ENCODE measurements at regions not wholly inside any gene's neighbourhood (a gene's known extent, or its start where the extent isn't known, plus 50 kb on each side); places are given as distances from the start of the nearest gene placed in this dataset.

DNA sequence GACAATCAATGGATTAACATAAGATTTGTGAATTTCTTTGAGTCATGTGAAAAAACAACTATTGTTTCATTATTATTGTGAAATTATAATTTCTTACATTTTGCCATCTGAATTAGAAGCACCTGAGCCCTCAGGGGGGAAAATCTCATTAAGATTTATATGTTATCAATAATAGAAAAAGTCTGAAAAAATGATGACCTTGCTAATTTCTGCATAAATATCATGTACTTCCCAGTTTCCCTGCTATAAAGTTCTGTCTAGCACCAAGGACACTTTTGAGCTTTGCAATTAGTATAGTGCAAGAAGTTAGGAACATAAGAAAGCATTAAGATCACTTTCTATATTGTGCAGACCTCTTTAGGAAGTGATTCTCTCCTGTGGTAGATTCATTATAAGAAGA, 488.3 kb upstream of the TUSC1 start:
- no peaks in the 10 kb centered on the region for H3K27me3 Mint-ChIP-seq
- H3K9me3 Mint-ChIP-seq, result peaks cover 6 to 7% of the 10 kb centered on the region in 2 donors
- H3K4me1 Mint-ChIP-seq (ENCODE audit: low read depth in 2 of 2), result no peaks in the 10 kb centered on the region
- ATAC-seq (replicated peaks) (no peak), DNase-seq (no peak)
- H3K27ac Mint-ChIP-seq, result no peak overlapping the region
- H3K4me3 Mint-ChIP-seq, result no peak overlapping the region
- H3K36me3 Mint-ChIP-seq (ENCODE audit: insufficient read depth), result no peaks in the 10 kb centered on the region

DNA sequence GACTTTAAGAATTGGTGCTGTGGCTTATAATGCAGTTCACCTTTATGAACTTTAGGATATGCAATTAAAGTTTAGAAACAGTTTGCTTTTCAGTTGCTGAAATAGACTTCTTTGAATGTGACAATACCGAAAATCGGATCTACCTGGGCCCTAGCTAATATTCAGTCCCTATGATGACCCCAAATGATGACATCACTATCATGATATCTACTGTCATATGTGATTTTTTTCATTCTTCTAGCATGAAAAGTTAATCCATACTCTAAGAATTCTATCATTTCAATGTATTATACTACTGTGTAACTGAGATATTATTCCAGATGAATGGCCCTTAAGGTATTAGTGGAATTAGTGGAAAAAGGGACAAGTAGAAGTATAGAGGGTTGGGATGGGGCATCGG, 487.2 kb upstream of the TUSC1 start:
- no peaks in the 10 kb centered on the region for H3K27me3 Mint-ChIP-seq
- no peak overlapping the region for H3K27ac Mint-ChIP-seq
- no peak overlapping the region for H3K4me3 Mint-ChIP-seq
- DNase-seq, result no peak
- H3K36me3 Mint-ChIP-seq (ENCODE audit: insufficient read depth), result no peaks in the 10 kb centered on the region
- no peak for ATAC-seq (replicated peaks)
- no peaks in the 10 kb centered on the region for H3K4me1 Mint-ChIP-seq (ENCODE audit: low read depth in 2 of 2)
- H3K9me3 Mint-ChIP-seq, result peaks cover 6 to 7% of the 10 kb centered on the region in 2 donors

DNA sequence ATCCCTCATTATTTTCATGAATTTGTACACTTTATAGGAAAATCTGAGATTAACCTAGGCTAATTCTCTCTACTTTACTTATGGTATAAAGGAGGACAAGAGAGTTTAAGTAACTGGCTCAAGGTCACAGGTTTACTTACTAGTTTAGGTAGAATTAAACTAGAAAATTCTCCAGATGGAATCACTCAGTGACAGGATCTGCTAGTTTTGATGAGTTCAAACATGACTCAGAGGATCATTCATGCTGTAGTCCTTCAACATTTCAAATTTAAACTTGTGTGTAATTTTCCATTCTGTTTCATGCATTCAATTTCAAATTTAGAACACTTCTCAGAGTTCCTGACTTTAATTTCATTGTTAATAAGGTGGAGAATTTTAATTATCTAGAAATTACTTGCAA, 485.7 kb upstream of the TUSC1 start:
- no peak overlapping the region for H3K4me3 Mint-ChIP-seq
- ATAC-seq (replicated peaks), result no peak
- H3K27me3 Mint-ChIP-seq, result no peaks in the 10 kb centered on the region
- no peaks in the 10 kb centered on the region for H3K4me1 Mint-ChIP-seq (ENCODE audit: low read depth in 2 of 2)
- peaks cover 6 to 7% of the 10 kb centered on the region in 2 donors for H3K9me3 Mint-ChIP-seq
- no peak for DNase-seq
- no peaks in the 10 kb centered on the region for H3K36me3 Mint-ChIP-seq (ENCODE audit: insufficient read depth)
- H3K27ac Mint-ChIP-seq, result no peak overlapping the region

DNA sequence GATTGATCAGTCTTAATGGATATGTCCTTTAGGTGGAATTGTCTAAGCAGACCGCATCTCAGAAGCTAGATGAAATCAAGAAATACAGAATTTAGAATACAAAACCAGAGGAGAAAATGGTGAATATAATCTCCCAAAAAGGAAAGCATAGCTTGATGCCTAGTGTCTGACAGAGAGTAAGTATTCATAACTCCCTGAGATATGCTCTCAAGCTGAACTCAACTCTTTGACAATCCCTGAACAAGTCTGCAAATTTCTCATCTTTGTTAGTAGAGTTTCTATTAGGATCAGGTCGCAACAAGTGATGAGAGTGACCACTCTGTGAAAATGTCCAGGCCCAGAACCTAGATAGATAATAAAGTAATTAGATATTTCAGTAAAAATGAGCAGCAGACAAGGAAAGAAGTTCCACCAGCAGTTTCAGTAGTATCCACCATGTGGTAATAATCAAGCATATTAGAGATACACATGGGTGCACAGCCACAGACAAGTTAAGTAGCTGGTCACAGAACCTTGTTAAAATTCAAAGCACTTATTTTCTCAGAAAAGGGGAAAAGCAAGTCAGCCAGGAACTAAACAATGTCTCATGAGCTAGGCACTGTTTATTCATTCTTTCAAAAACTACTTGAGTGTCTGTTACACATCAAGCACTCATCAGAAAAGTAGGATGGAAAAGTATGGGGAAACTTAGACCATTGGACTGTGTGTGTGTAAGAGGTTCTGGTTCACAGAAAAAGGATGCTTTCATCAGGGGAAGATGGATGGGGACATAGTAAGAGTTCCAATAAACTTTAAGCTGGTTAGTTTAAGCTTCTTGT, 481.5 kb upstream of the TUSC1 start:
- Mint-ChIP-seq H3K36me3 (ENCODE audit: insufficient read depth) (no peaks in the 10 kb centered on the region), H3K4me1 (ENCODE audit: low read depth in 2 of 2) (no peaks in the 10 kb centered on the region), H3K27me3 (no peaks in the 10 kb centered on the region), H3K27ac (no peak overlapping the region), H3K4me3 (no peak overlapping the region), H3K9me3 (peaks cover 0 to 10% of the 10 kb centered on the region in 2 donors)
- ATAC-seq (replicated peaks) (no peak), DNase-seq (no peak)

DNA sequence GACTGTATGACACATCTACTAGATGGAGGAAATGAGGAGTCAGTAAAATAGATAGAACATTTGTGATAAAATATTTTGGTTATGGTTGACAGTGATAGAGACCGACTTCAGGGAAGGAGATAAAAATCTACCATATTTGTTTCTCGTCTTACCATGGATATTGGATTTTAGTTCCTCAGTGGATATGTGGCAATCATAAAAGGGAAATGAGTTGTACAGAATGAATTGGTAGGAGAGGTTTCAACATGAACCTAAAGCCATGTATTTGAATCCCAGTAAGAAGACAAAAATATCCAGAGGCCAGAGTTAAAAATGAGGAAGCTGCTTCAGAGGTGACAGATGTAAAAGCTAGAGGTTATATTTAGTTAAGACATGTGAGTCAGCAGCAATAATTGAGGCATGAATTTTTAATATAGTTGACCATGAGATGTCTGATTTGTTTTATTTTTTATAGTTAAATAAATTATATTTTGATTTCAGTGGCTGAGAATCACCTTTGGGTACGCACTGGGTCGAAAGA, 480.4 kb upstream of the TUSC1 start:
- no peak for DNase-seq
- Mint-ChIP-seq H3K4me1 (ENCODE audit: low read depth in 2 of 2) (no peaks in the 10 kb centered on the region), H3K27me3 (no peaks in the 10 kb centered on the region), H3K36me3 (ENCODE audit: insufficient read depth) (no peaks in the 10 kb centered on the region), H3K4me3 (no peak overlapping the region), H3K27ac (no peak overlapping the region), H3K9me3 (peaks cover 0 to 10% of the 10 kb centered on the region in 2 donors)
- ATAC-seq (replicated peaks), result no peak

DNA sequence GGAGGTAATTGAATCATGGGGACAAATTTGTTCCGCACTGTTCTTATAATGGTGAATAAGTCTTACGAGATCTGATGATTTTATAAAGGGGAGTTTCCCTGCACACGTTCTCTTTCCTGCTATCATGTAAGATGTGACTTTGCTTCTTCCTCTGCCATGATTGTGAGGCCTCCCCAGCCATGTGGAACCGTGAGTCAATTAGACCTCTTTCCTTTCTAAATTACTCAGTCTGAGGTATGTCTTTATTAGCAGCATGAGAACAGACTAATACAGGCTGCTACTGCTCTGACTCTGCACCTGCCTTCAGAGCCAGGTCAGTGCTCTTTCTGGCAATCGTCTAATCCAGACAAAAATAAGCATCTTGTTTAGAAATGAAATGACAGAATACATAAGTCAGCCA, 479.2 kb upstream of the TUSC1 start:
- Mint-ChIP-seq H3K4me3 (no peak overlapping the region), H3K36me3 (ENCODE audit: insufficient read depth) (no peaks in the 10 kb centered on the region), H3K27me3 (no peaks in the 10 kb centered on the region), H3K27ac (no peak overlapping the region), H3K4me1 (ENCODE audit: low read depth in 2 of 2) (no peaks in the 10 kb centered on the region), H3K9me3 (peaks cover 10% of the 10 kb centered on the region in 2 donors)
- DNase-seq (no peak), ATAC-seq (replicated peaks) (no peak)

DNA sequence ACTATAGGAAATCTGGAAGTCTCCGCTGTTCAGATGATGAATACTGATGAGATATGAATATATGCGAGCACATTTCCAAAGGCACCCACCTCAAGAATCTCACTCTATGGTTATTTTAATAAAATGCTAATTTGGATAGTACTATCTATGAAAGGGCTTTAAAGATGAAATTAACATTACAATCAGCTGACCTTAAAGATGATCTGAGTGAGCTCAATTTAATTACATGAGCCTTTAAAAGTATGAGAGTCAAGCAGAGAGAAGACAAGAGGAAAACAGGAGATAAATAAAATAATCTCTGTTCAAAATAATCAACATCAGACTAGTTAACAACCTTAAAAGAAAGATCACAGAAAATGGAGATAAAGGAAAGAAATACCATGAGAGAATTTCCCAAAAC, 474.1 kb upstream of the TUSC1 start:
- ATAC-seq (replicated peaks) (no peak), DNase-seq (no peak)
- Mint-ChIP-seq H3K4me3 (no peak overlapping the region), H3K27me3 (no peaks in the 10 kb centered on the region), H3K27ac (no peak overlapping the region), H3K36me3 (ENCODE audit: insufficient read depth) (no peaks in the 10 kb centered on the region), H3K4me1 (ENCODE audit: low read depth in 2 of 2) (no peaks in the 10 kb centered on the region), H3K9me3 (peaks cover 2 to 23% of the 10 kb centered on the region in 2 donors)

DNA sequence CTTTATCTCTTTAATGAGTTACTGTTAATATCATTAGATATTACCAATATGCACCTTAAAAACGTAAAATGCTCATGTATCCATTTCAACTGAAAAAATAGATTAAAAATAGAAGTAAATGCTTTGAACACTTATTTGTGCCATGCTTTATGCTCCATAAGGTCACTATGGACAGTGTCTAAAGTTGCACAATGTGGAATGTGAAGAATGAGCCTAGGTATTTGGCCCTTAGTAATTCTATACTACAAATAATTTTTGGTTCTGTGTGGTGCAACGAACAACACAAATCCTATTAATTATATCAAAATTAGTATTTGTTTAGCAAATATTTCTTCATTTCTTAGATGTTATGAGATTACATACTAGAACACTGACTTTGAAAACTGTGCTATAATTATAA, 469.9 kb upstream of the TUSC1 start:
- H3K27ac Mint-ChIP-seq, result no peak overlapping the region
- no peaks in the 10 kb centered on the region for H3K27me3 Mint-ChIP-seq
- DNase-seq, result no peak
- H3K36me3 Mint-ChIP-seq (ENCODE audit: insufficient read depth), result no peaks in the 10 kb centered on the region
- ATAC-seq (replicated peaks), result no peak
- H3K4me3 Mint-ChIP-seq, result no peak overlapping the region
- peaks cover 2 to 20% of the 10 kb centered on the region in 2 donors for H3K9me3 Mint-ChIP-seq
- H3K4me1 Mint-ChIP-seq (ENCODE audit: low read depth in 2 of 2), result no peaks in the 10 kb centered on the region

DNA sequence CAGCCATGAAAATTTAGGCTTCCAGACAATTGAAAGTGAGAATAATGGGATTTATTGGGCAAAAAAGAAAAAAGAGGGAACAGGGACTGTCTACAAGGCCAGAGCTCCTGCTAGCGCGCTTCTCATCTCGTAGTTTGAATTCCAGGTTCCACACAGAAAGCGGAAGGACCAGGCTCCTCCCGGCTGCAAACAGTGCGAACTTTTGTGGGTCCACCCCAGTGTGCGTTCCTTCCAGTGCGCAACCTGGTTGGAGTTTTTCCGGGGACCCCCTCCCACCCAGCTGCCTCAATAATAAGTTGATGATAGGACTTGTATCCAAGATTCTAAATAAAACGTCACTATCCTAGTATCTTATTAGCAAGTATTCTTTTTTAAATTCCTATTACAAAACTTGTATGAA, 467.7 kb upstream of the TUSC1 start:
- no peak for DNase-seq
- Mint-ChIP-seq H3K36me3 (ENCODE audit: insufficient read depth) (no peaks in the 10 kb centered on the region), H3K4me1 (ENCODE audit: low read depth in 2 of 2) (no peaks in the 10 kb centered on the region), H3K27me3 (no peaks in the 10 kb centered on the region), H3K4me3 (no peak overlapping the region), H3K9me3 (peaks cover 2 to 20% of the 10 kb centered on the region in 2 donors), H3K27ac (no peak overlapping the region)
- no peak for ATAC-seq (replicated peaks)

DNA sequence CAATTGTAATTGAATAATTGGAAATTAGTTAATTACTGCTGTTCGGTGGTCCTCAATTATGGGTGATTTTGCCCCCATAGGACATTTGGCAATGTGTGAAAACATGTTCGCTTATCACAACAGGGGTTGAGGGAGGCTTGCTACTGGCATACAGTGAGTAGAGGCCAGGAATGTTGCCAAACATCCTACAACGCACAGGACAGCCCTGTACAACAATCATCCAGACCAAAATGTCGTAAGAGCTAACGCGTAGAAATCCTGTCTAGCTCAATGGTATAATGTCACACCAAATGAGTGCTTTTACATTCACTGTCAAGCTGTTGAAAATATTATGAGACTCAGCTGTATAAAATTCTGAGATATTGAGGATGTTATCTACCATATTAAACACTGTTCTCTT, 464.4 kb upstream of the TUSC1 start:
- no peaks in the 10 kb centered on the region for H3K27me3 Mint-ChIP-seq
- no peak for ATAC-seq (replicated peaks)
- DNase-seq, result no peak
- H3K36me3 Mint-ChIP-seq (ENCODE audit: insufficient read depth), result no peaks in the 10 kb centered on the region
- no peak overlapping the region for H3K4me3 Mint-ChIP-seq
- H3K27ac Mint-ChIP-seq, result no peak overlapping the region
- H3K9me3 Mint-ChIP-seq, result peaks cover 2 to 13% of the 10 kb centered on the region in 2 donors
- H3K4me1 Mint-ChIP-seq (ENCODE audit: low read depth in 2 of 2), result no peaks in the 10 kb centered on the region

DNA sequence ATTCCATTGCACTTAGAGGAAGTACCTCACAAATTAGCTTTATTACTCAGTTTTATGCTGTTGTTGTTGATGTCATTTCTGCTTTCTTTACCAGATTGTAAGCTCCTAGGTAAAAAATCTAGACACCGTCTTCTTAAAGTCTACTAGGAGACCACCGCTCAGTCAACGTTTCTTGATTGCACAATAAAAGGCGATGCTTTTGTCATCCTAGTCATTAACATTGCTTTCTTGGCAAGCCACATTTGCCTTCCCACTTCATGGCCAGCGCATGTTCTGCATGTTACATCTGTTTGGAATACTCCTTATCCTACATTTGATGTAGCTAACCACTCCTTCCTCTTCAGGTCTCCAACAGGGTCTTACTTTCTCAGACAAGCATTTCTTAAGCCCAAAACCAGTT, 464.0 kb upstream of the TUSC1 start:
- no peak for ATAC-seq (replicated peaks)
- Mint-ChIP-seq H3K36me3 (ENCODE audit: insufficient read depth) (no peaks in the 10 kb centered on the region), H3K27ac (no peak overlapping the region), H3K27me3 (no peaks in the 10 kb centered on the region), H3K4me1 (ENCODE audit: low read depth in 2 of 2) (no peaks in the 10 kb centered on the region), H3K4me3 (no peak overlapping the region), H3K9me3 (peaks cover 2 to 13% of the 10 kb centered on the region in 2 donors)
- no peak for DNase-seq

DNA sequence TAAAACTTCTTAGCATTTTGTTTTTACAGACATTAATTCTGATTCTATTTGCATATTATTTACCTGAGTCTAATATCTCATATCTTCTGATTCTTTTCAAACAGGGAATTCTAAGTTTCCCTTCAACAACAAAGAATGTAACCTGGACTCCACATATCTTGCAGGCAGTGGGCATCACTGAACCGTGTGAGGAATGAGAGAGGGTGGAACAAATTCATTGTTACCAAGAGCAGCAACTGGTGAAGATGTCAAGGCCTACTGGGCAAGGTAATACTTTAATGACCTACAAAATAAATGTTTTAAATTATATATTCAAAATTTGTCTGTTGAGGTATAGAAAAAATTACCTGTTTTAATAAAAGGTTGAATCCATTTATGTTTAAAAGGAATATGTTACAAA, 455.3 kb upstream of the TUSC1 start:
- H3K36me3 Mint-ChIP-seq (ENCODE audit: insufficient read depth), result no peaks in the 10 kb centered on the region
- ATAC-seq (replicated peaks), result no peak
- no peak for DNase-seq
- no peaks in the 10 kb centered on the region for H3K27me3 Mint-ChIP-seq
- H3K9me3 Mint-ChIP-seq, result peaks cover 4 to 13% of the 10 kb centered on the region in 2 donors
- no peak overlapping the region for H3K27ac Mint-ChIP-seq
- H3K4me3 Mint-ChIP-seq, result no peak overlapping the region
- H3K4me1 Mint-ChIP-seq (ENCODE audit: low read depth in 2 of 2), result no peaks in the 10 kb centered on the region

DNA sequence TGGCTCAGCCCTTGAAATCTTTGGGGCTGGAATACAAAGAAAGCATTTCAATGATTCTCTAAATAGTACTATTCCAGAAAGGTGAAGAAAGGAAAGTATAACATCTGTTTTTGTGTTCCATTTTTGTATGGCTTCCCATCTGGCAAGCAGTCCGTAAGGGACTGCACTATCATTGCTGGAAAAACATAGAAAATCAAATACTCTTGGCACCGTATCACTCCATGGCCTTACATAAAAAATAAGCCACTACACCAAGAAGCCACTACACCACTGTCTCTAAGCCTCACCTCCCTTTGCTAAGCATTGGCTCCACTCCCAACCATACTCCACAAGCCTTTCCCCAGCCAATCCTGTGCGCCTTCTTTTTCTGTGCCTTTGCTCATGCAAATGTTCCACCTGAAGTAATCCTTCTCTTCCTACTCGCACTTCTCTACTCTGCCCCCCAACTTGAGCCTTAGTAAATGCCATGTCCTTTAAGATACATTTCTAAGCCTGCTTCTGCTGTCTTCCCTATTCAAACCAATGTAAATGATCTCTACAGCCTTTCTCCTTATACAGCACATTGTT, 454.6 kb upstream of the TUSC1 start:
- no peak overlapping the region for H3K27ac Mint-ChIP-seq
- H3K36me3 Mint-ChIP-seq (ENCODE audit: insufficient read depth), result no peaks in the 10 kb centered on the region
- H3K27me3 Mint-ChIP-seq, result no peaks in the 10 kb centered on the region
- H3K4me3 Mint-ChIP-seq, result no peak overlapping the region
- H3K9me3 Mint-ChIP-seq, result peaks cover 4 to 13% of the 10 kb centered on the region in 2 donors
- H3K4me1 Mint-ChIP-seq (ENCODE audit: low read depth in 2 of 2), result no peaks in the 10 kb centered on the region
- ATAC-seq (replicated peaks) (no peak), DNase-seq (no peak)

DNA sequence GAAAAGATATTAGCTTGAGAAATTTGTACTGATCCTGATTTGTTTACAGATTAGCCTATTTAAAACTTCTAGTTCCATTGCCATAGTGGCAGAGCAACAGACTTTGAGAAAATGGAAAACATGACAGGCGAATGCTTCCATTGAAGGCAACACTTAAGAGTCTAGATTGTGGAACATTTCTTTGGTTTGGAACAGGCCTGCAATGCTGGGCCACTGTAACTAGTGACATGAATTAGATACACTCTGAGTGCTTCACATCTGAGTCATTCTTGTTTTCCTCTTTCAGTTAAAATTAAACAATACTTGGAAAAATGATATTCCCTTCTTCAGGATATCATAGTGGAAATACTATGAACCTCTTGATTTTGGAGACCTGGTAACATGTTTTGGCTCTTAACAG, 453.6 kb upstream of the TUSC1 start:
- no peaks in the 10 kb centered on the region for H3K36me3 Mint-ChIP-seq (ENCODE audit: insufficient read depth)
- DNase-seq, result no peak
- H3K27ac Mint-ChIP-seq, result no peak overlapping the region
- H3K4me1 Mint-ChIP-seq (ENCODE audit: low read depth in 2 of 2), result no peaks in the 10 kb centered on the region
- no peak for ATAC-seq (replicated peaks)
- no peaks in the 10 kb centered on the region for H3K27me3 Mint-ChIP-seq
- H3K9me3 Mint-ChIP-seq, result peaks cover 7 to 13% of the 10 kb centered on the region in 2 donors
- no peak overlapping the region for H3K4me3 Mint-ChIP-seq

Data from effector memory CD8-positive, alpha-beta T cell (primary cell).